ENCODE measurements at regions not wholly inside any gene's neighbourhood (a gene's known extent, or its start where the extent isn't known, plus 50 kb on each side); places are given as distances from the start of the nearest gene placed in this dataset.

- Mint-ChIP-seq H3K4me1 (peaks cover 26% of the 10 kb centered on the region), H3K27me3 (ENCODE audit: low read depth) (peaks cover 54% of the 10 kb centered on the region), H3K4me3 (peak overlapping the region; percentile 76), H3K27ac (ENCODE audit: unreplicated experiment) (no peak overlapping the region), H3K9me3 (no peaks in the 10 kb centered on the region), H3K36me3 (ENCODE audit: low read depth) (no peaks in the 10 kb centered on the region)
- TF ChIP-seq CTCF (conservative IDR thresholded peaks at IDR 0.05): no peak
- no peak for DNase-seq (ENCODE audit: low read depth, low spot score)
Observed at GRCh38 chr4:41363384-41363981, 106.8 kb downstream of the UCHL1 start.

GRCh38 chr4:41364876-41365275 is 108.1 kb downstream of the UCHL1 start:
- Mint-ChIP-seq H3K4me1 (peaks cover 26% of the 10 kb centered on the region), H3K4me3 (no peak overlapping the region), H3K9me3 (no peaks in the 10 kb centered on the region), H3K27me3 (ENCODE audit: low read depth) (peaks cover 41% of the 10 kb centered on the region), H3K36me3 (ENCODE audit: low read depth) (no peaks in the 10 kb centered on the region), H3K27ac (ENCODE audit: unreplicated experiment) (no peak overlapping the region)
- no peak for DNase-seq (ENCODE audit: low read depth, low spot score)
- TF ChIP-seq CTCF (conservative IDR thresholded peaks at IDR 0.05): no peak

- H3K27me3 Mint-ChIP-seq (ENCODE audit: low read depth): peaks cover 40% of the 10 kb centered on the region
- peaks cover 26% of the 10 kb centered on the region for H3K4me1 Mint-ChIP-seq
- no peaks in the 10 kb centered on the region for H3K36me3 Mint-ChIP-seq (ENCODE audit: low read depth)
- no peak overlapping the region for H3K27ac Mint-ChIP-seq (ENCODE audit: unreplicated experiment)
- no peak overlapping the region for H3K4me3 Mint-ChIP-seq
- no peak for DNase-seq (ENCODE audit: low read depth, low spot score)
- H3K9me3 Mint-ChIP-seq: no peaks in the 10 kb centered on the region
- TF ChIP-seq CTCF (conservative IDR thresholded peaks at IDR 0.05): no peak
Observed at GRCh38 chr4:41365681-41366080, 109.0 kb downstream of the UCHL1 start.

DNA sequence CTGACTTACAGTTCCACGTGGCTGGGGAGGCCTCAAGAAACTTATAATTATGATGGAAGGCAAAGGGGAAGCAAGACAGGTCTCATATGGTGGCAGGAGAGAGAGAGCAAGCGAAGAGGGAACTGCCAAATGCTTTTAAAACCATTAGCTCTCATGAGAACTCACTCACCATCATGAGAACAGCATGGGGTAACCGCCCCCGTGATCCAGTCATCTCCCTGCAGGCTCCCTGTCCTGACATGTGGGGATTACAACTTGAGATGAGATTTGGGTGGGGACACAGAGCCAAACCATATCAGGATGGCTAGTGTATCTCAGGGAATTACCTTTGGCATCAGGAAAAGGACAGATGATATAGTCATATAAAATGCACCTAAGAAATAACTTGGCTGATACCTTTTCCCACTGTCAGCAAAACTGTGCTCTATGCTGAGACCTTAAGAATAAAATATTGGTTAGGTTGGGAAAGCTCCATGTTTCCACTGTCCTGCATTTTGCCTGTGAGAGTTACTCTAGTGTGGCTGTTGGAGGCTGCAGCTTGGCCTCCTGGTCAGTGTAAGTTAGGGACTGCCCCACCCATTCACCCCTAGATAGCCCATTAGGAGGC is 110.3 kb downstream of the UCHL1 start:
- Mint-ChIP-seq H3K27me3 (ENCODE audit: low read depth) (peaks cover 29% of the 10 kb centered on the region), H3K4me1 (peaks cover 17% of the 10 kb centered on the region), H3K4me3 (no peak overlapping the region), H3K36me3 (ENCODE audit: low read depth) (no peaks in the 10 kb centered on the region), H3K9me3 (no peaks in the 10 kb centered on the region), H3K27ac (ENCODE audit: unreplicated experiment) (no peak overlapping the region)
- no peak for DNase-seq (ENCODE audit: low read depth, low spot score)
- TF ChIP-seq CTCF (conservative IDR thresholded peaks at IDR 0.05): no peak

GRCh38 chr4:41369680-41370079 is 113.0 kb downstream of the UCHL1 start:
- no peaks in the 10 kb centered on the region for H3K36me3 Mint-ChIP-seq (ENCODE audit: low read depth)
- H3K27ac Mint-ChIP-seq (ENCODE audit: unreplicated experiment): no peak overlapping the region
- no peaks in the 10 kb centered on the region for H3K9me3 Mint-ChIP-seq
- DNase-seq (ENCODE audit: low read depth, low spot score): no peak
- no peak for TF ChIP-seq CTCF (conservative IDR thresholded peaks at IDR 0.05)
- H3K27me3 Mint-ChIP-seq (ENCODE audit: low read depth): peaks cover 6% of the 10 kb centered on the region
- H3K4me3 Mint-ChIP-seq: no peak overlapping the region
- H3K4me1 Mint-ChIP-seq: no peaks in the 10 kb centered on the region

Data from neural crest cell (in vitro differentiated cells).